ENCODE measurements at regions not wholly inside any gene's neighbourhood (a gene's known extent, or its start where the extent isn't known, plus 50 kb on each side); places are given as distances from the start of the nearest gene placed in this dataset.

DNA sequence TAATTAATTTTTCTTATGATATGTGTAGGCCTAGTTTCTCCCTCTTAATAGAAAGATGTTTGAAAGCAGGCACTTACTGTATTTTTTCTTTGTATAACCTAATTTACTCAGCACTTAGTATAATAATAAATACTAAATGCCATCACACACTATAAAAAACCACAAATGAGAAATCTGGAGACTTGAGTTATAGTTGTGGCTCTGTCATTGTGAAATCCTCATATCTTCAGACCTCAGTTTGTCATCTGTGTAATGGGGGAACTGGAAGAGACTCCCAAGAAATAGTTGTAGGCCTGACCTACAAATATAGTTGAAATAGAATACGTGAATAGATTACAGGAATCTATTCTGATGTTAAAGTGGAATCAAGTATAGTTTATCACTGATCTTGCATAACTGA, 287.6 kb upstream of the DPH6 start:
- DNase-seq, result no peak

More for the DNA sequence above, 287.6 kb upstream of the DPH6 start:
- no peak overlapping the region for H3K14ac ChIP-seq (replicated peaks; ENCODE audit: low read depth, low read length)
- H3K9me3 ChIP-seq (ENCODE audit: control insufficient read depth, insufficient read depth, low read length), result no peaks in the 10 kb centered on the region
- H4K91ac ChIP-seq (ENCODE audit: insufficient read depth, low read depth, low read length), result no peak overlapping the region
- no peak overlapping the region for H2BK5ac ChIP-seq (ENCODE audit: low read depth, low read length, poor library complexity, severe bottlenecking)
- H4K8ac ChIP-seq (ENCODE audit: low read depth in 2 of 2, low read length in 2 of 2), result no peak overlapping the region
- no peak overlapping the region for H3K4me3 ChIP-seq (ENCODE audit: insufficient read depth, low read depth, low read length)
- no peak overlapping the region for H3K4ac ChIP-seq (ENCODE audit: low read depth, low read length)
- no peak overlapping the region for H2BK20ac ChIP-seq (ENCODE audit: low read depth, low read length)
- no peak overlapping the region for H3K27ac ChIP-seq (ENCODE audit: insufficient read depth, low read length)
- no peak for TF ChIP-seq RAD21 (IDR thresholded peaks at IDR 0.05; ENCODE audit: low read length)
- no peak for TF ChIP-seq CHD1 (IDR thresholded peaks at IDR 0.05; ENCODE audit: low read depth, low read length)
- no peak for TF ChIP-seq MAZ (IDR thresholded peaks at IDR 0.05; ENCODE audit: borderline replicate concordance, low read depth, low read length)
- TF ChIP-seq RFX5 (IDR thresholded peaks at IDR 0.05; ENCODE audit: low read depth, low read length), result no peak
- no peak for TF ChIP-seq CEBPB (IDR thresholded peaks at IDR 0.05; ENCODE audit: low read depth, low read length)
- TF ChIP-seq BHLHE40 (IDR thresholded peaks at IDR 0.05; ENCODE audit: low read depth, low read length), result no peak
- no peak overlapping the region for H2AFZ ChIP-seq (replicated peaks; ENCODE audit: low read length, poor library complexity)
- no peak overlapping the region for H3K4me2 ChIP-seq (ENCODE audit: low read depth, low read length)
- ChIA-PET CTCF (no interaction called here), POLR2A (ENCODE audit: unreplicated experiment) (no interaction called here)
- no peak overlapping the region for H2AK5ac ChIP-seq (ENCODE audit: low read depth, low read length)
- no peaks in the 10 kb centered on the region for H3K9me1 ChIP-seq (ENCODE audit: insufficient read depth, low read length)
- no peaks in the 10 kb centered on the region for H3K79me1 ChIP-seq (ENCODE audit: low read depth in 1 of 2, low read length in 2 of 2)
- in situ Hi-C loops (cut with MboI; ENCODE audit: low sequenced_read_pairs) (no loop called here), intact Hi-C loops (cut with micrococcal nuclease) (no loop called here), dilution Hi-C loops (cut with HindIII; ENCODE audit: low sequenced_read_pairs, unreplicated experiment) (no loop called here)
- no peak overlapping the region for H2BK15ac ChIP-seq (ENCODE audit: low read depth, low read length)
- no peak overlapping the region for H2BK120ac ChIP-seq (ENCODE audit: low read depth, low read length)
- no peaks in the 10 kb centered on the region for H3K4me1 ChIP-seq (ENCODE audit: control insufficient read depth, insufficient read depth, low read length)
- no peak for ATAC-seq (ENCODE audit: low read depth)
- no peak overlapping the region for H2AK9ac ChIP-seq (replicated peaks; ENCODE audit: low read depth, low read length, poor library complexity)
- no peak overlapping the region for H3K56ac ChIP-seq (ENCODE audit: extremely low read depth, insufficient read depth, low read length)
- H3K27me3 ChIP-seq (ENCODE audit: control insufficient read depth, insufficient read depth, low read length), result peaks cover 8% of the 10 kb centered on the region
- no peak overlapping the region for H4K5ac ChIP-seq (ENCODE audit: low read depth, low read length)
- no peak overlapping the region for H3K9ac ChIP-seq (ENCODE audit: low read depth, low read length)
- no CpG with 5 or more reads among the region's 1 CpG for WGBS, 2 experiments (ENCODE audit: extremely low coverage in 2 of 2, insufficient read length in 1 of 2)
- no TSS peak for BruUV-seq (replicated peaks)
- no peaks in the 10 kb centered on the region for H4K20me1 ChIP-seq (ENCODE audit: insufficient read depth, low read length)
- no peak overlapping the region for H3K18ac ChIP-seq (ENCODE audit: low read depth, low read length)
- no peak overlapping the region for H3K23ac ChIP-seq (ENCODE audit: low read depth, low read length)
- H3K36me3 ChIP-seq (ENCODE audit: control insufficient read depth, insufficient read depth, low read length), result no peaks in the 10 kb centered on the region

All from IMR-90 (cell line).